Caco-2 (cell line): ENCODE measurements at regions not wholly inside any gene's neighbourhood (a gene's known extent, or its start where the extent isn't known, plus 50 kb on each side); places are given as distances from the start of the nearest gene placed in this dataset.

Experiments
- BruUV-seq: library from RNA; stranded (reverse); fragments of 400-500 nt; replicated peaks from 2 replicates; lab custom pipeline; 2021; lab: Mats Ljungman, UMichigan
- CTCF ChIA-PET: fragments of 300-600 bp; sonication (Branson Sonifier 250); formaldehyde crosslinking; loops from one replicate; lab custom pipeline; 2022; ENCODE audit warnings: antibody characterized with exemption; lab: Charles Lee
- POLR2A ChIA-PET: fragments of 300-600 bp; sonication (Branson Sonifier 250); formaldehyde crosslinking; loops from one replicate; lab custom pipeline; 2022; ENCODE audit warnings: antibody characterized with exemption; lab: Charles Lee
- DNase-seq, 2 experiments: peaks; one replicate each; pipeline versions ENCODE4 v3.0.0 to v3.0.0-alpha.2; 2020 to 2022
- H3K27me3 ChIP-seq: replicated peaks from 2 replicates; pipeline ENCODE4 v1.6.0; 2011; ENCODE audit warnings: low read length; ENCODE audit not compliant: control insufficient read depth, insufficient read depth
- H3K36me3 ChIP-seq: 2 replicates; pipeline ENCODE4 v1.5.1; 2011; ENCODE audit warnings: low read length; ENCODE audit not compliant: control insufficient read depth, insufficient read depth
- H3K4me1 ChIP-seq: fragments of 250-450 bp; sonication (Bioruptor Pico); 2 replicates; pipeline ENCODE4 v1.5.1; 2020; ENCODE audit warnings: mild to moderate bottlenecking
- H3K4me3 ChIP-seq: 2 replicates; pipeline ENCODE4 v1.5.1; 2011; ENCODE audit warnings: low read depth, mild to moderate bottlenecking, control low read depth, low read length
- H3K9me3 ChIP-seq: fragments of 250-450 bp; sonication (Bioruptor Pico); 2 replicates; pipeline ENCODE4 v1.5.1; 2020; ENCODE audit warnings: mild to moderate bottlenecking, moderate library complexity
- H3K27ac Mint-ChIP-seq: one replicate; pipeline ENCODE4 v1.8.0; 2022; ENCODE audit warnings: mixed read lengths; ENCODE audit not compliant: unreplicated experiment
- H3K27me3 Mint-ChIP-seq: one replicate; pipeline ENCODE4 v1.8.0; 2022; ENCODE audit warnings: mixed read lengths; ENCODE audit not compliant: insufficient read depth, unreplicated experiment
- H3K36me3 Mint-ChIP-seq: one replicate; pipeline ENCODE4 v1.8.0; 2022; ENCODE audit warnings: mild to moderate bottlenecking, mixed read lengths; ENCODE audit not compliant: insufficient read depth, unreplicated experiment
- H3K4me1 Mint-ChIP-seq: one replicate; pipeline ENCODE4 v1.8.0; 2022; ENCODE audit warnings: low read depth, mixed read lengths; ENCODE audit not compliant: unreplicated experiment
- H3K4me3 Mint-ChIP-seq: one replicate; pipeline ENCODE4 v1.8.0; 2022; ENCODE audit warnings: mild to moderate bottlenecking, moderate library complexity, mixed read lengths; ENCODE audit not compliant: unreplicated experiment
- H3K9me3 Mint-ChIP-seq: one replicate; pipeline ENCODE4 v1.8.0; 2022; ENCODE audit warnings: mixed read lengths; ENCODE audit not compliant: unreplicated experiment
- CTCF ChIP-seq, 2 experiments: fragments of 200-600 bp in 1 of 2; IDR thresholded peaks; 1 replicate in 1 of 2; 2 replicates in 1 of 2; pipeline versions ENCODE4 v1.5.1 to v1.8.0; 2011 to 2022; ENCODE audit warnings: antibody characterized with exemption in 1 of 2, control low read depth in 1 of 2, inconsistent platforms in 1 of 2, low read depth in 1 of 2, low read length in 1 of 2, mild to moderate bottlenecking in 1 of 2, moderate library complexity in 1 of 2; ENCODE audit not compliant: insufficient read depth in 1 of 2, severe bottlenecking in 1 of 2, unreplicated experiment in 1 of 2
- intact Hi-C: fragments of 100-400 bp; cut with micrococcal nuclease; formaldehyde crosslinking; loops from one replicate; pipeline ENCODE4 v1.10.0; 2022; ENCODE audit not compliant: unreplicated experiment

DNA sequence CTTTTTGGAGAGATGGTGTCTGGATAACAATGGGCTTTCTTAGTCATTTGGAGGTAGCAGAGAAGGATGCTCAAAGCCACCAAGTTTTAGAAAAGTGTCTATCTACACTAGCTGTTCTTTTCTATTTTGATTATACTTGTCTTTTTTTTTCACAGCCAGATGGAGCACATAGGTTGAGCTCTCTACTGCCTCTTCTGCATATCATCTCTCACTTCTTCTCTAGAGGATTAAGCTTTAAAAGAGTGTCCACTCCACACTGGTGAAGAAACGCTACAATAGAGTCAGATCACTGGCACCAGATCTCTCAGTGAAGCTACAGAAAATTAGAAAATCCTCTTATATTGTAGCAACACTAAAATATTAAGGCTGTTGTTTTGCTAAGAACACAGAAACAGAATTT, 145.3 kb upstream of the MBNL1 start:
- no peak overlapping the region for H3K4me3 Mint-ChIP-seq
- H3K4me3 ChIP-seq, result no peak overlapping the region
- H3K9me3 ChIP-seq, result no peaks in the 10 kb centered on the region
- no peak for DNase-seq
- ChIA-PET POLR2A (interaction anchor here (0.6 kb wide), 1 partner anchor 20 kb away, joined by 3 read pairs; no protein-coding TSS in a partner anchor), CTCF (no interaction called here)
- intact Hi-C loops, result no loop called here
- H3K4me1 ChIP-seq, result 0 out of 2 replicates have a peak, but pooled peaks cover 7% of the 10 kb centered on the region
- H3K27ac Mint-ChIP-seq, result no peak overlapping the region
- H3K27me3 ChIP-seq, result no peaks in the 10 kb centered on the region
- no TSS peak for BruUV-seq
- peaks cover 8% of the 10 kb centered on the region for H3K4me1 Mint-ChIP-seq
- no peaks in the 10 kb centered on the region for H3K27me3 Mint-ChIP-seq
- no peak for TF ChIP-seq CTCF (IDR thresholded peaks at IDR 0.05; ENCODE audit: insufficient read depth in 1 of 2, low read depth in 1 of 2, low read length in 1 of 2, severe bottlenecking in 1 of 2, unreplicated experiment in 1 of 2)
- no peaks in the 10 kb centered on the region for H3K36me3 Mint-ChIP-seq
- no peaks in the 10 kb centered on the region for H3K36me3 ChIP-seq
- H3K9me3 Mint-ChIP-seq, result no peaks in the 10 kb centered on the region

- BruUV-seq, result no TSS peak
- no peak for TF ChIP-seq CTCF (IDR thresholded peaks at IDR 0.05; ENCODE audit: insufficient read depth in 1 of 2, low read depth in 1 of 2, low read length in 1 of 2, severe bottlenecking in 1 of 2, unreplicated experiment in 1 of 2)
- no peak overlapping the region for H3K4me3 ChIP-seq
- DNase-seq, result no peak
- no peaks in the 10 kb centered on the region for H3K4me1 ChIP-seq
- no peak overlapping the region for H3K27ac Mint-ChIP-seq
- H3K9me3 ChIP-seq, result no peaks in the 10 kb centered on the region
- CTCF ChIA-PET, result no interaction called here
- H3K27me3 Mint-ChIP-seq, result no peaks in the 10 kb centered on the region
- no peaks in the 10 kb centered on the region for H3K9me3 Mint-ChIP-seq
- no peaks in the 10 kb centered on the region for H3K4me1 Mint-ChIP-seq
- POLR2A ChIA-PET, result no interaction called here
- H3K36me3 Mint-ChIP-seq, result no peaks in the 10 kb centered on the region
- no peaks in the 10 kb centered on the region for H3K36me3 ChIP-seq
- intact Hi-C loops, result no loop called here
- no peak overlapping the region for H3K4me3 Mint-ChIP-seq
- no peaks in the 10 kb centered on the region for H3K27me3 ChIP-seq
Measured at GRCh38 chr3:152126260-152126659, 142.5 kb upstream of the MBNL1 start.

GRCh38 chr3:152127058-152127457, 141.7 kb upstream of the MBNL1 start:
- Histone ChIP-seq H3K4me3 (no peak overlapping the region), H3K36me3 (no peaks in the 10 kb centered on the region), H3K4me1 (no peaks in the 10 kb centered on the region), H3K9me3 (no peaks in the 10 kb centered on the region), H3K27me3 (no peaks in the 10 kb centered on the region)
- no peaks in the 10 kb centered on the region for H3K36me3 Mint-ChIP-seq
- CTCF ChIA-PET, result no interaction called here
- BruUV-seq, result no TSS peak
- no peaks in the 10 kb centered on the region for H3K9me3 Mint-ChIP-seq
- H3K4me1 Mint-ChIP-seq, result no peaks in the 10 kb centered on the region
- no peak overlapping the region for H3K27ac Mint-ChIP-seq
- H3K27me3 Mint-ChIP-seq, result no peaks in the 10 kb centered on the region
- intact Hi-C loops, result no loop called here
- no peak for TF ChIP-seq CTCF (IDR thresholded peaks at IDR 0.05; ENCODE audit: insufficient read depth in 1 of 2, low read depth in 1 of 2, low read length in 1 of 2, severe bottlenecking in 1 of 2, unreplicated experiment in 1 of 2)
- H3K4me3 Mint-ChIP-seq, result no peak overlapping the region
- POLR2A ChIA-PET, result no interaction called here
- DNase-seq, result no peak
